GM23248 (cell line): ENCODE measurements at regions not wholly inside any gene's neighbourhood (a gene's known extent, or its start where the extent isn't known, plus 50 kb on each side); places are given as distances from the start of the nearest gene placed in this dataset.

ENCODE experiments used
- DNase-seq: peaks from one replicate; pipeline ENCODE4 v3.0.0-alpha.2; 2015
- H2AFZ ChIP-seq: fragments of 200-600 bp; sonication (generic); 2 replicates; pipeline ENCODE4 v1.6.1; 2016; ENCODE audit warnings: antibody characterized with exemption
- H3F3A ChIP-seq: fragments of 200-600 bp; sonication (generic); 2 replicates; pipeline ENCODE4 v1.6.1; 2016; ENCODE audit warnings: mild to moderate bottlenecking, antibody characterized with exemption, mixed run types; ENCODE audit not compliant: insufficient read depth
- H3K27ac ChIP-seq: fragments of 200-600 bp; sonication (generic); 2 replicates; pipeline ENCODE4 v1.5.1; 2016; ENCODE audit warnings: mild to moderate bottlenecking
- H3K27me3 ChIP-seq: fragments of 200-600 bp; sonication (generic); replicated peaks from 2 replicates; pipeline ENCODE4 v1.6.1; 2016; ENCODE audit warnings: mild to moderate bottlenecking; ENCODE audit not compliant: insufficient read depth
- H3K36me3 ChIP-seq: fragments of 200-600 bp; sonication (generic); 2 replicates; pipeline ENCODE4 v1.6.1; 2016; ENCODE audit warnings: low read depth, mild to moderate bottlenecking
- H3K4me1 ChIP-seq: fragments of 200-600 bp; sonication (generic); 2 replicates; pipeline ENCODE4 v1.6.1; 2016; ENCODE audit warnings: mild to moderate bottlenecking; ENCODE audit not compliant: insufficient read depth
- H3K4me2 ChIP-seq: fragments of 200-600 bp; sonication (generic); one replicate; pipeline ENCODE4 v1.6.1; 2016; ENCODE audit warnings: mild to moderate bottlenecking; ENCODE audit not compliant: unreplicated experiment
- H3K4me3 ChIP-seq: fragments of 200-600 bp; sonication (generic); 2 replicates; pipeline ENCODE4 v1.5.1; 2016; ENCODE audit warnings: mild to moderate bottlenecking
- H3K79me2 ChIP-seq: fragments of 200-600 bp; sonication (generic); 2 replicates; pipeline ENCODE4 v1.6.1; 2016; ENCODE audit warnings: mild to moderate bottlenecking; ENCODE audit not compliant: insufficient read depth
- H3K9ac ChIP-seq: fragments of 200-600 bp; sonication (generic); 2 replicates; pipeline ENCODE4 v1.6.1; 2016; ENCODE audit warnings: mild to moderate bottlenecking
- H3K9me2 ChIP-seq: fragments of 200-600 bp; sonication (generic); 2 replicates; pipeline ENCODE4 v1.6.1; 2016; ENCODE audit warnings: mixed run types, mild to moderate bottlenecking, moderate library complexity; ENCODE audit not compliant: insufficient read depth
- H3K9me3 ChIP-seq: fragments of 200-600 bp; sonication (generic); one replicate; pipeline ENCODE4 v1.6.1; 2017; ENCODE audit warnings: low read depth
- H4K20me1 ChIP-seq: fragments of 200-600 bp; sonication (generic); 2 replicates; pipeline ENCODE4 v1.6.0; 2016; ENCODE audit not compliant: insufficient read depth
- EZH2 ChIP-seq: fragments of 200-600 bp; sonication (generic); IDR thresholded peaks from 2 replicates; pipeline ENCODE4 v1.6.1; 2018; ENCODE audit warnings: antibody characterized with exemption, mild to moderate bottlenecking; ENCODE audit not compliant: insufficient read depth, poor library complexity, severe bottlenecking
- EZH2phosphoT487 ChIP-seq: fragments of 200-600 bp; sonication (generic); IDR thresholded peaks from 2 replicates; pipeline ENCODE4 v1.6.1; 2018; ENCODE audit warnings: antibody characterized with exemption, moderate library complexity, mild to moderate bottlenecking, low read depth; ENCODE audit not compliant: insufficient read depth
- WGBS, 2 experiments: methylation state at CpG; one replicate each; pipeline ENCODE4 v1.1.6; 2015 to 2017; ENCODE audit warnings: low lambda C conversion rate in 2 of 2, low coverage in 1 of 2; ENCODE audit errors: missing lambda C conversion rate in 2 of 2; 5-methylcytosine and 5-hydroxymethylcytosine counted together
- in situ Hi-C: fragments of 300-500 bp; cut with MboI; formaldehyde crosslinking; loops from 2 replicates; pipeline ENCODE4 v1.15.0; 2020

- in situ Hi-C loops = no loop called here
- H3F3A ChIP-seq = no peaks in the 10 kb centered on the region
- whole genome bisulfite sequencing, 2 experiments = 3 to 5% methylated on average over 1 of the region's 1 CpG
- no peaks in the 10 kb centered on the region for H3K9me3 ChIP-seq
- no peak overlapping the region for H3K4me2 ChIP-seq
- no peaks in the 10 kb centered on the region for H3K36me3 ChIP-seq
- no peaks in the 10 kb centered on the region for H3K79me2 ChIP-seq
- no peaks in the 10 kb centered on the region for H3K27me3 ChIP-seq
- no peak overlapping the region for H3K9ac ChIP-seq
- H2AFZ ChIP-seq = no peak overlapping the region
- no peak overlapping the region for H3K27ac ChIP-seq
- no peaks in the 10 kb centered on the region for H4K20me1 ChIP-seq
- TF ChIP-seq EZH2phosphoT487 = no peak
- no peak for TF ChIP-seq EZH2
- no peak overlapping the region for H3K4me3 ChIP-seq
- no peak for DNase-seq
- H3K9me2 ChIP-seq = no peaks in the 10 kb centered on the region
- no peaks in the 10 kb centered on the region for H3K4me1 ChIP-seq
Measured at GRCh38 chr17:53193044-53193443, 629.7 kb upstream of the KIF2B start.

GRCh38 chr17:53191878-53192277 is 630.8 kb upstream of the KIF2B start:
- no peaks in the 10 kb centered on the region for H3K9me3 ChIP-seq
- H3K4me3 ChIP-seq = no peak overlapping the region
- no peak overlapping the region for H3K9ac ChIP-seq
- DNase-seq = no peak
- no peaks in the 10 kb centered on the region for H3K27me3 ChIP-seq
- no peaks in the 10 kb centered on the region for H3F3A ChIP-seq
- H3K4me1 ChIP-seq = no peaks in the 10 kb centered on the region
- H3K36me3 ChIP-seq = no peaks in the 10 kb centered on the region
- in situ Hi-C loops = no loop called here
- no peaks in the 10 kb centered on the region for H4K20me1 ChIP-seq
- H3K79me2 ChIP-seq = no peaks in the 10 kb centered on the region
- no peaks in the 10 kb centered on the region for H3K9me2 ChIP-seq
- H3K4me2 ChIP-seq = no peak overlapping the region
- H2AFZ ChIP-seq = no peak overlapping the region
- TF ChIP-seq EZH2 (no peak), EZH2phosphoT487 (no peak)
- H3K27ac ChIP-seq = no peak overlapping the region

GRCh38 chr17:53186001-53186400 is 636.7 kb upstream of the KIF2B start:
- Histone ChIP-seq H3K9ac (no peak overlapping the region), H3F3A (no peaks in the 10 kb centered on the region), H4K20me1 (no peaks in the 10 kb centered on the region), H3K27me3 (no peaks in the 10 kb centered on the region), H3K9me2 (no peaks in the 10 kb centered on the region), H2AFZ (no peak overlapping the region), H3K4me3 (no peak overlapping the region), H3K36me3 (no peaks in the 10 kb centered on the region), H3K27ac (no peak overlapping the region), H3K79me2 (no peaks in the 10 kb centered on the region), H3K9me3 (no peaks in the 10 kb centered on the region), H3K4me1 (no peaks in the 10 kb centered on the region), H3K4me2 (no peak overlapping the region)
- TF ChIP-seq EZH2phosphoT487 = no peak
- WGBS, 2 experiments = 2 to 4% methylated on average over 2 of the region's 2 CpGs
- no peak for DNase-seq
- in situ Hi-C loops = no loop called here

- no peaks in the 10 kb centered on the region for H3K4me1 ChIP-seq
- H3K4me2 ChIP-seq = no peak overlapping the region
- H3K79me2 ChIP-seq = no peaks in the 10 kb centered on the region
- in situ Hi-C loops = no loop called here
- no peak overlapping the region for H2AFZ ChIP-seq
- TF ChIP-seq EZH2phosphoT487 (no peak), EZH2 (no peak)
- DNase-seq = no peak
- H3K9ac ChIP-seq = no peak overlapping the region
- H3K27me3 ChIP-seq = no peaks in the 10 kb centered on the region
- H3K36me3 ChIP-seq = no peaks in the 10 kb centered on the region
- H3F3A ChIP-seq = no peaks in the 10 kb centered on the region
- no peak overlapping the region for H3K27ac ChIP-seq
- no peaks in the 10 kb centered on the region for H4K20me1 ChIP-seq
- no peak overlapping the region for H3K4me3 ChIP-seq
- H3K9me2 ChIP-seq = no peaks in the 10 kb centered on the region
- peaks cover 3% of the 10 kb centered on the region for H3K9me3 ChIP-seq
Measured at GRCh38 chr17:53176629-53177028, 646.1 kb upstream of the KIF2B start.

GRCh38 chr17:53168413-53168812 is 654.3 kb upstream of the KIF2B start:
- no peaks in the 10 kb centered on the region for H3K9me2 ChIP-seq
- H3F3A ChIP-seq = no peaks in the 10 kb centered on the region
- no peak overlapping the region for H3K9ac ChIP-seq
- H3K79me2 ChIP-seq = no peaks in the 10 kb centered on the region
- in situ Hi-C loops = no loop called here
- TF ChIP-seq EZH2phosphoT487 (no peak), EZH2 (no peak)
- no peak for DNase-seq
- H3K9me3 ChIP-seq = no peaks in the 10 kb centered on the region
- no peaks in the 10 kb centered on the region for H4K20me1 ChIP-seq
- H3K4me2 ChIP-seq = no peak overlapping the region
- no peak overlapping the region for H2AFZ ChIP-seq
- H3K27me3 ChIP-seq = no peaks in the 10 kb centered on the region
- WGBS, 2 experiments = 12 to 17% methylated on average over 1 of the region's 1 CpG
- H3K36me3 ChIP-seq = no peaks in the 10 kb centered on the region
- no peak overlapping the region for H3K4me3 ChIP-seq
- H3K4me1 ChIP-seq = no peaks in the 10 kb centered on the region
- H3K27ac ChIP-seq = no peak overlapping the region
